ENCODE measurements at regions not wholly inside any gene's neighbourhood (a gene's known extent, or its start where the extent isn't known, plus 50 kb on each side); places are given as distances from the start of the nearest gene placed in this dataset.

DNA sequence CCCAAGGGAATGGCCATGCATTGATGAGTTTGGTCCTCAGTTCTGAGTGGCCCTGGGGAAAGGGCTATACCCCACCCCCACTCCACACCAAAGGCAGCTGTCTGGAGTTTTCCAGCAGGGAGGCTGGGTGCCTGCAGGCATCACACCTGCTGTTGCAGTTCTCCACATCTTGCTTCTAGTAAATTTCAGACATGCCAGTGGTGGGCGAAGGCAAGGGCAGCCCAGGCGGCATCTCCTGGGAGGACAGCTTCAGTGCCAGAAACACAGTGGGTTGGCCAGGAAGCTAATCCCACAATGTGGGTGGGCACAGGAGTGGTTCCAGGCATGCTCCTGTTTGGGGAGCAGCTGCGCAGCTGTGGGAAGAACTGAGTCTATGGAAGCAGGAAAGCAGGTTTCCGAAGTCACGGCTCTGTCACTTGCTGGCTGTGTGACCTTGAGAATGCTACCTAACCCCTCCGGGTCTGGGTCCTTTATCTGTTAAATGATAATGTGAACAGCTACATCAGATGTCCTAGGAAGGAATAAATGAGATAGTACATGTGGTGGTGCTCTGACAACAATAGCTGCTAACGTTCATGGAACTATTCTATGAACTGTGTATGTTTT lies 84.6 kb upstream of the SPTBN1 start:
- no peak for TF ChIP-seq POLR2A (IDR thresholded peaks at IDR 0.05)
- TF ChIP-seq, protein P1, sequence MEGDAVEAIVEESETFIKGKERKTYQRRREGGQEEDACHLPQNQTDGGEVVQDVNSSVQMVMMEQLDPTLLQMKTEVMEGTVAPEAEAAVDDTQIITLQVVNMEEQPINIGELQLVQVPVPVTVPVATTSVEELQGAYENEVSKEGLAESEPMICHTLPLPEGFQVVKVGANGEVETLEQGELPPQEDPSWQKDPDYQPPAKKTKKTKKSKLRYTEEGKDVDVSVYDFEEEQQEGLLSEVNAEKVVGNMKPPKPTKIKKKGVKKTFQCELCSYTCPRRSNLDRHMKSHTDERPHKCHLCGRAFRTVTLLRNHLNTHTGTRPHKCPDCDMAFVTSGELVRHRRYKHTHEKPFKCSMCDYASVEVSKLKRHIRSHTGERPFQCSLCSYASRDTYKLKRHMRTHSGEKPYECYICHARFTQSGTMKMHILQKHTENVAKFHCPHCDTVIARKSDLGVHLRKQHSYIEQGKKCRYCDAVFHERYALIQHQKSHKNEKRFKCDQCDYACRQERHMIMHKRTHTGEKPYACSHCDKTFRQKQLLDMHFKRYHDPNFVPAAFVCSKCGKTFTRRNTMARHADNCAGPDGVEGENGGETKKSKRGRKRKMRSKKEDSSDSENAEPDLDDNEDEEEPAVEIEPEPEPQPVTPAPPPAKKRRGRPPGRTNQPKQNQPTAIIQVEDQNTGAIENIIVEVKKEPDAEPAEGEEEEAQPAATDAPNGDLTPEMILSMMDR (IDR thresholded peaks at IDR 0.05) = no peak
